WI38 (cell line): ENCODE measurements at regions not wholly inside any gene's neighbourhood (a gene's known extent, or its start where the extent isn't known, plus 50 kb on each side); places are given as distances from the start of the nearest gene placed in this dataset.

Experiments
- H3K4me3 ChIP-seq: 2 replicates; pipeline ENCODE4 v1.5.1; 2011; ENCODE audit warnings: low read depth, mild to moderate bottlenecking, control low read depth, low read length
- TF ChIP-seq, protein P1 (sequence below): IDR thresholded peaks from 2 replicates; pipeline ENCODE4 v1.5.1; 2012; ENCODE audit warnings: low read depth, mild to moderate bottlenecking, control low read depth, low read length

DNA sequence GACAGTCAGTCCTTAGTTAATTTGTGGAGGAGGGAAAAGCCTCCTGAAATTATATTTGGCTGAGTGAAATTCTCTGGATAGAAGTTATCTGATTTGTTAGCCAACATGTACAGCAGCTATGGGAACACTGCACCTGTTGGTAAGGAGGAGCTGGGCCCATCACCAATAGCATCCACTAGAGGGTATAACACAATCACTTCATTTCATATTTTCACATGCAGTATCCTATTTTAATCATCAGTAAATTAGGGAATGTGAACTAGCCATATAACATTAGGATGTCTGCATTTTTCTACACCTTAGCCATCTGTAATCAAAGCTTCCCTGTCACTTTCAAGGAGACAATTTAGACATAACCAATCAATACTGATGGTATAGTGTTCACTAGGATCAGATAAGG, 818.4 kb upstream of the CDH2 start:
- H3K4me3 ChIP-seq, result no peak overlapping the region
- TF ChIP-seq, protein P1, sequence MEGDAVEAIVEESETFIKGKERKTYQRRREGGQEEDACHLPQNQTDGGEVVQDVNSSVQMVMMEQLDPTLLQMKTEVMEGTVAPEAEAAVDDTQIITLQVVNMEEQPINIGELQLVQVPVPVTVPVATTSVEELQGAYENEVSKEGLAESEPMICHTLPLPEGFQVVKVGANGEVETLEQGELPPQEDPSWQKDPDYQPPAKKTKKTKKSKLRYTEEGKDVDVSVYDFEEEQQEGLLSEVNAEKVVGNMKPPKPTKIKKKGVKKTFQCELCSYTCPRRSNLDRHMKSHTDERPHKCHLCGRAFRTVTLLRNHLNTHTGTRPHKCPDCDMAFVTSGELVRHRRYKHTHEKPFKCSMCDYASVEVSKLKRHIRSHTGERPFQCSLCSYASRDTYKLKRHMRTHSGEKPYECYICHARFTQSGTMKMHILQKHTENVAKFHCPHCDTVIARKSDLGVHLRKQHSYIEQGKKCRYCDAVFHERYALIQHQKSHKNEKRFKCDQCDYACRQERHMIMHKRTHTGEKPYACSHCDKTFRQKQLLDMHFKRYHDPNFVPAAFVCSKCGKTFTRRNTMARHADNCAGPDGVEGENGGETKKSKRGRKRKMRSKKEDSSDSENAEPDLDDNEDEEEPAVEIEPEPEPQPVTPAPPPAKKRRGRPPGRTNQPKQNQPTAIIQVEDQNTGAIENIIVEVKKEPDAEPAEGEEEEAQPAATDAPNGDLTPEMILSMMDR, result no peak

DNA sequence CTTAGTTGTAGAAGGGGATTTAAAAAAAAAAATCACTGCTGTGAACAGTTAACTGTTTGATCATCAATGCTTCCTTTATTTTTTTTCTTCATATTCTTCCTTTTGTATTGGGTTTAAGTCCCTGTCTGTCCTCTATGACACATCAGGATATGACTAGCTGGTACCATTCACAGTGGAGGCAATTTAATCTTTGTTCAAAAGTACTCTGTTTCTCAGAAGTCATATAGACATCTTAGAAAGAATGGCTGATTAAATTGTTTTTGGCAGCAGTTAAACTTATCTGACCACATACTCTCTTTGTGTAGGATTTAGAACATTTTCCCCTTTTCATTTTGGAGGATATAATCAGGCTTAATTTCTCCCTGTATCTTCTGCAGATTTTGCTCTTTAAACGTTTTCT, 807.8 kb upstream of the CDH2 start:
- TF ChIP-seq, protein P1, result no peak

GRCh38 chr18:28974504-28974903, 797.6 kb upstream of the CDH2 start:
- no peak overlapping the region for H3K4me3 ChIP-seq
- TF ChIP-seq, protein P1, result no peak

More for the DNA sequence above, 807.8 kb upstream of the CDH2 start:
- no peak overlapping the region for H3K4me3 ChIP-seq

DNA sequence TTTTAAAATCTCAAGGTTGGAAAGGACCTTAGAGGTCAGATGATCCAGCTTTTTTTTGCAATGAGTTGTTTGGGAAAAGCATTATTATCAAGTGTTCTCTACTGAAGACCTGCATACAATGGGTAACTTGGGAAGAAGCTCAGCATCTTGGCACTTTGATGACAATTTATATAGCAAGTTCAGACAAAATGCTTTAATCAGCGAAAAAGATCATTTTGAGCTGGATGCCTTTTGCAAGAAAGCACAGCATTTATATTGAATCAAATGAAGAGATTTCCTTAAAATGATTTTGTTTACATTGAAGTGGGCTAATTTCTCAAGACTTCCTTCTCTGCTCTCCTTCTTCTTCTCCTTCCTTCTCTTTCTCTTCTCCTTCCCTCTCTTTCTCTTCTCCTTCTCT, 796.4 kb upstream of the CDH2 start:
- H3K4me3 ChIP-seq, result no peak overlapping the region
- TF ChIP-seq, protein P1, result no peak

GRCh38 chr18:28972333-28972907, 795.5 kb upstream of the CDH2 start:
- TF ChIP-seq, protein P1, result no peak
- H3K4me3 ChIP-seq, result no peak overlapping the region

DNA sequence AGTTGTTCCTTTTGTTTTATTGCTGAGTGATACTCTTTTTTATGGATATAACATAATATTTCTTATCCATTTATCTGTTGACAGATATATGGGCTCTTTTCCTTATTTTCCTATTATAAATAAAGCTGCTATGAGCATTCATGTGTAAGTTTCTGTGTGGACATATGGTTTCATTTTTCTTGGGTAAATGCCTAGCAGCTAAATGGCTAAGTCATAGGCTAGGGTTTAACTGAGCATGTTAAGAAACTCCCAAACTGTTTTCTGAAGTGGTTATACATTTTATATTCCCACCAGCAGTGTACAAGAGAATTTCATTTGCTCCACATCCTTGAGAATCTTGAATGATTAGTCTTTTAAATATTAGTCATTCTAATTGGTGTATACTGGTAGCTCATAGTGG, 786.6 kb upstream of the CDH2 start:
- H3K4me3 ChIP-seq, result no peak overlapping the region
- TF ChIP-seq, protein P1, result no peak

GRCh38 chr18:28961669-28962228, 784.8 kb upstream of the CDH2 start:
- no peak overlapping the region for H3K4me3 ChIP-seq
- TF ChIP-seq, protein P1, result peak; percentile 35
